Lower leg skin (tissue), 3 donors: ENCODE measurements at regions not wholly inside any gene's neighbourhood (a gene's known extent, or its start where the extent isn't known, plus 50 kb on each side); places are given as distances from the start of the nearest gene placed in this dataset.

Experiments used
- POLR2A ChIP-seq, 2 donors: fragments of 450-650 bp; IDR thresholded peaks; one replicate each; pipeline ENCODE4 v1.6.1; 2016 to 2017; ENCODE audit warnings: antibody characterized with exemption in 2 of 2, mild to moderate bottlenecking in 1 of 2, moderate library complexity in 1 of 2
- TF ChIP-seq, protein P1 (sequence below), 3 donors: fragments of 450-650 bp; IDR thresholded peaks; one replicate each; pipeline ENCODE4 v1.5.1; 2016; ENCODE audit warnings: antibody characterized with exemption in 3 of 3, mild to moderate bottlenecking in 3 of 3, moderate library complexity in 2 of 3

DNA sequence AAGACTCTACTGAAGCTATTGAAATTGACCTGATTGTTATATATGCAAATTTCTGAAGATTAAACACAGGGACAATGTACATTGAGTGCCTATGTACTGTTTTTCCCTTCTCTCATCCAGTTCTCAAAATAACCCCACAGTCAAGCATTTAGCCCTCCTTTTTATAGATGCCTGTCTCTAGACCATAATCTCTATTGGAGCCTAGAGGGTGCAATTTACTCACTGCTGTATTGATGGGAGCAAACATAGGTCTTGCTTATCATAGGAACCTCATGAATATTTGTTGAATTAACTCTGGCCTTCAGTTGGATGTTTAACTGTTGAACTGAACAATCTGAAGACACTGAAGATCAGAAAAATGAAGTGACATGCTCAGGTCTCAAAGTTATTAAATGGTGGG lies 183.0 kb downstream of the RFC3 start:
- no peak for TF ChIP-seq POLR2A (IDR thresholded peaks at IDR 0.05)
- TF ChIP-seq, protein P1, sequence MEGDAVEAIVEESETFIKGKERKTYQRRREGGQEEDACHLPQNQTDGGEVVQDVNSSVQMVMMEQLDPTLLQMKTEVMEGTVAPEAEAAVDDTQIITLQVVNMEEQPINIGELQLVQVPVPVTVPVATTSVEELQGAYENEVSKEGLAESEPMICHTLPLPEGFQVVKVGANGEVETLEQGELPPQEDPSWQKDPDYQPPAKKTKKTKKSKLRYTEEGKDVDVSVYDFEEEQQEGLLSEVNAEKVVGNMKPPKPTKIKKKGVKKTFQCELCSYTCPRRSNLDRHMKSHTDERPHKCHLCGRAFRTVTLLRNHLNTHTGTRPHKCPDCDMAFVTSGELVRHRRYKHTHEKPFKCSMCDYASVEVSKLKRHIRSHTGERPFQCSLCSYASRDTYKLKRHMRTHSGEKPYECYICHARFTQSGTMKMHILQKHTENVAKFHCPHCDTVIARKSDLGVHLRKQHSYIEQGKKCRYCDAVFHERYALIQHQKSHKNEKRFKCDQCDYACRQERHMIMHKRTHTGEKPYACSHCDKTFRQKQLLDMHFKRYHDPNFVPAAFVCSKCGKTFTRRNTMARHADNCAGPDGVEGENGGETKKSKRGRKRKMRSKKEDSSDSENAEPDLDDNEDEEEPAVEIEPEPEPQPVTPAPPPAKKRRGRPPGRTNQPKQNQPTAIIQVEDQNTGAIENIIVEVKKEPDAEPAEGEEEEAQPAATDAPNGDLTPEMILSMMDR (IDR thresholded peaks at IDR 0.05) = no peak
